ENCODE measurements at regions not wholly inside any gene's neighbourhood (a gene's known extent, or its start where the extent isn't known, plus 50 kb on each side); places are given as distances from the start of the nearest gene placed in this dataset.

- TF ChIP-seq CTCF (IDR thresholded peaks at IDR 0.05), result no peak
- TF ChIP-seq POLR2A (IDR thresholded peaks at IDR 0.05), result no peak
These were observed 52.2 kb upstream of the IGF1R start for GRCh38 chr15:98596131-98596530.
